HG03342 (cell line): ENCODE measurements at regions not wholly inside any gene's neighbourhood (a gene's known extent, or its start where the extent isn't known, plus 50 kb on each side); places are given as distances from the start of the nearest gene placed in this dataset.

Experiments used
- ATAC-seq: cut with Tn5 transposase; IDR thresholded peaks from one replicate; pipeline ENCODE4 v1.9.1; 2021; ENCODE audit warnings: mild to moderate bottlenecking, moderate library complexity; ENCODE audit not compliant: unreplicated experiment

DNA sequence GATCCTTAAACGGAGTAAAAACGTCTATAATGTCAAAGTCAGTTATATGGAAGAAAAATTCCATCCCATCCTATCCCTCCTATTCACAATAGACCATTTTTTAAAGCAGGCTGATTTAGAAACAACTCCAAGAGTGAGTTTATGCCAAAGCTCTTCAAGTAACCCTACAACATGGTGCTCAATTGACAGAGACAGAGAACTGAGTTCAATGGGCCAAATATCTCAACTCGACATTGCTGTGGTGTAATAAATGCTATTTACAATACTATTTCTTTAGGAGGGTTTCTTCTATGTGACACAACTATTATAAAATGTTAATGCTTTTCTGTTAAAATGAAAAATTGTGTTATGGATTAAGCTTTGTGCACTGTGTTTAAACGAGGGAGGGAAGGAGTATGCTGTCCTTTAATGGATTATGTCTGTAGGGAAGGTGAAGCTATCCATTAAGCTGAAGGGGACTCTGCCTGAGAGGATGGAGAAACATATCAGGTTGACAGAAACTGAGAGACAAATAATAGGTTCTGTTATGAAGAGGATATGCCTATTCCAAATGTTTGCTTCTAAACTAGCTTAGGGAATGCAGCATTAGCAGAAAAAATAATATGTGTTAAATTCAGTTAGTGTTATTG, 362.5 kb upstream of the CHRM3 start:
- ATAC-seq: no peak

GRCh38 chr1:239016337-239016736, 370.0 kb upstream of the CHRM3 start:
- ATAC-seq: no peak

DNA sequence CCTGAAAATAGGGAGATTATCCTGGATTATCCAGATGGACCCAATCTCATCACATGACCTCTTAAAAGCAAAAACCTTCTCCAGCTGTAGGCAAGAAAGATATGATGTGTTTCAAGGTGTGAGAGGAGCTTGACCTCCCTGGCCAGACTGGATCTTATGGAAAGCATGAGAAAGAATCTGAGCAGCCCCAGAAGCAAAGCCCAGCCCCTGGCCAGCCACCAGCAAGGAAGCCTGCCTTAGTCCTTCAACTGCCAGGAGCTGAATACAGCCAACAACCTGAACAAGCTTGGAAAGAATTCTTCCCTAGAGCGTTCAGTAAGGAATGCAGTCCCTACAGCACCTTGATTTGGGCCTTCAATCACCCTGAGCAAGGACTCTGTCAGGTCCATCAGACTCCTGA, 375.0 kb upstream of the CHRM3 start:
- no peak for ATAC-seq

GRCh38 chr1:239008568-239008967, 377.8 kb upstream of the CHRM3 start:
- ATAC-seq: no peak

DNA sequence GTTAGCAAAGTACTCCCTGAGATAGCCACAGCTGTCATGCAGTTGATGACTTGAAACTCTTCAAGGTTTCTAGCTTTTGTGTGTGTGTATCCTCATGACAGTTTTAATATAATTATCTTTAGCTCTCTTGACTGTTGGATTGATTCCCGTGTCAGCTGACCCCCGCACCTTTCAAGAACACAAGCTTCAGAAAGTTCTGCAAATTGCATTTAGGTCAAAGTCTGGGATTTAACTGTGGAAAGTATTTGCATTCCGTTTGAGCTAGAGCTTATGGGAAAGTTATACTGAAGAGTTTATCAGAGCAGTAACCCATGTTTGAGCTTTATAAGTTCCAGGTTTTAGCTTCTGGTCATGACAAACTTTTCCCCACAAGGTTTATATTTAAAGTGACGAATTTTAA, 380.1 kb upstream of the CHRM3 start:
- no peak for ATAC-seq

DNA sequence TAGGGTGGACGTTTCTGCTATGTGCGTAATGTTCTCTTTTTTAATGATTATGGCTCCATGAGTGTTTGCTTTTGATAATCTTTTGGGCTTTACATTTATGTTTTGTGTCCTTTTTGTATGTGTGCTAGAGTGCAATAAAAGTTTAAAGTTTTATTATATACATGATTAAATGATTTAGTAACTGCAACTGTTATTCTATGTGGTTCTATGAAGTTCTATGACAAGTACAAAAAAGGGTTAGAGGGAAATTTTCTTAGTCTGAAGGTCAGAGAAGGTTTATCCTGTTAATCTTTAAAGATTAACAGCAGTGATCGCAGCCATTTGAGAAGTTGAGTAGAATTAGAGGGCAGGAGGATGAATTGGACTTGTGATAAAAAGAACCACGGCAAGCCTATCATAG, 386.4 kb upstream of the CHRM3 start:
- no peak for ATAC-seq

DNA sequence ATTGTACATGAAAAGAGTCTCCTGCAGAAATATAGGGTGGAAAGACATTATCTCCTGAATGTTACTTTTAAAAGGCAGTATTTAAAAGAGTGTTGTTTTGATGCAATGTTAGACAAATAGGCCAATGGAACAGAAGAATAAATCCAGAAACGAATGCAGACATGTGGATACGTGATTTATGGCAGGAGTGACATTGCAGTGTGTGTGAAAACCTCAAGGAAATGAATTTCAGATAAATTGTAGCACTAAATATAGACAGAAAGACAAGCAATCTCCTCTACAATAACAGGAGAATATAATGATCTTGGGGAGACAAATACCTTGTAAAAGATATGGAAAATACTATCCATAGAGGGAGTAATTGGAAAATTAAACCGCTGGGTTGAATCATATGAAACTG, 387.8 kb upstream of the CHRM3 start:
- no peak for ATAC-seq

- ATAC-seq: no peak
Measured at GRCh38 chr1:238991765-238992495, 394.4 kb upstream of the CHRM3 start.

DNA sequence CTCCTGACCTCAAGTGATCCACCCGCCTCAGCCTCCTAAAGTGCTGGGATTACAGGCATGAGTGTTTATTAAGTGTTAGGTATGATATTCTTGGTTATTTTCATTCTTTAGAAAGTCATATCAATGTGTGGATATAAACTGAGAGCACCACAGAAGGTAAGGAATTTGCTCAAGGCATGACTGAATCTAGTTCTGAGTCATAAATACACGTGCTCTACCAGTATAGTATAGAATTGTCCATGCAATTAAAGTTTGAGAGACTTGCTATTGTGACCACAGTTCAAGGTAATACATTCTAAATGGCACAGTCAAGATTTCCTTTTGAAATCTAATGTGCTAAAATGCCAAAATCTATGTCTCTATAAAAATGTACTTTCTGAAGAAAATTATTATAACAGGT, 401.1 kb upstream of the CHRM3 start:
- no peak for ATAC-seq

GRCh38 chr1:238982736-238983135, 403.6 kb upstream of the CHRM3 start:
- ATAC-seq: no peak

- no peak for ATAC-seq
Measured at GRCh38 chr1:238981317-238981933, 404.9 kb upstream of the CHRM3 start.

DNA sequence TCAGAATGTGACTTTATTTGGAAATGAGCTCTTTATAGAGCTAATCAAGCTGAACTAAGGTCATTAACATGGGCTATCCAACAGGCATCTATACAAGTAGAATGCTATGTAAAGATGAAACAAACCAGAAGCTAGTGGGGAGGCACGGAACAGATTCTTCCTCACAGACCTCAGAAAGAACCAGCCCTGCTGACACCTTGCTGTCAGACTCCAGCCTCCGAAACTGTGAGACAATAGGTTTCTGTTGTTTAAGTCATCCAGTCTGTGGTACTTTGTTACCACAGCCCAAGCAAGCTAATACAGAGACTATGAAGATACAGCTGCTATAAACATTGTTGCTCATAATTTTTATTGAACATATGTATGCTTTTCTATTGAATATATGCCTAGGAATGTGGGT, 406.3 kb upstream of the CHRM3 start:
- ATAC-seq: no peak

GRCh38 chr1:238964631-238965030, 421.7 kb upstream of the CHRM3 start:
- no peak for ATAC-seq

DNA sequence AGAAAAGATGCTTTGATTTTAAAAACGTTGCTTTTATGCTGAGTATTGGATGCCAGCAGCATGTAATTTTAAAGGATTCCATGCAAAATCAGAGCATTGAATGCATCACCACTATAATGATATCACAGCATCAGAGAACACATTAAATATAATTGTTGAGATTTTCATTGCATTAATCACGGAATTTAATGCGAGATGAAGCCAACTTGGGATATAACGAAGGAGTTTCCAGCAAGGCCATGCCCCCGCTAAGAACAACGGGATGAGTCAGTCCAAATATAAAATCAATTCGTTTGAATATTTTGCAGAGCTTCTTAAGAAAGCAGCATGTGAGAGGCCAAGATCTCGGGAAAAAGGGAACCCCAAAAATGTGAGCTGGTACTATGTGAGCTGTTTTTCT, 423.4 kb upstream of the CHRM3 start:
- ATAC-seq: no peak

- no peak for ATAC-seq
Measured at GRCh38 chr1:238961790-238962189, 424.6 kb upstream of the CHRM3 start.

DNA sequence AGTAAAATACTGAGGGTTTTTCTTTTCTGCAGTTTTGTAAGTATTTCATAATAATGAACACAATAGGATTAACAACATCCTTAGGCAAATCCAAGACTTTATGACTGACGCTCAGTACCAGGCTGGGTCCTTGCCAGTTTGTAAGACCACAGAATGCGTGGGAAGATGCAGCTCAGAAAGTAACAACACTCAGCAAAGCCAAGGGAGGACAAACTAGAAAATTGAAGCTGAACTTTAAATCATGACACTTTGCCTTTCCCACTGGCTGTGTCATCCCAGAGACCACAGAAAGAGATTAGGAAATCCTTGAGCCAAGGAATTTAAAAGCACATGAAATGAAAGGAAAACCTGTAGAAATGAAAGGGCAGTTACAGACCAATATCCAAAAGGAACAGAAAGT, 426.3 kb upstream of the CHRM3 start:
- no peak for ATAC-seq

DNA sequence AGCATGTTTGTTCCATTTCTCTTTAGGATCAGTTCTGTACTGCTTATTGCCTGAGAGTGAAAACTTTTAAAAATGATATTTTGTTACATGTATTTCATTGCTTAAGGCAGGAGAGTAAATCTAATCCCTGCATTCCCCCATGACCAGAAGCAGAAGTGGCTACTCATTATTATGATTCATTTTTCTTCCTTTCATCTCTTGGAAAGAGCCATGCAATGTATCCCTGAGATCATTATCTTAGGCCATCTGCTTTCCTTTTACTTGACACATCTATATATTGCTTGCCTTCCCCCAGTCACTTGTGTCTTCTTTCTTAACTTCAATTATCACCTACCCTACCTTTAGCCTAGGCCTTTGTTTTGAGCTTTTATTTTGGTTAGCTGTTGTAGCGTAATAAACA, 430.4 kb upstream of the CHRM3 start:
- ATAC-seq: no peak

- ATAC-seq: no peak
Measured at GRCh38 chr1:238954865-238955264, 431.5 kb upstream of the CHRM3 start.

- no peak for ATAC-seq
Measured at GRCh38 chr1:238953448-238954010, 432.8 kb upstream of the CHRM3 start.

GRCh38 chr1:238951809-238952208, 434.6 kb upstream of the CHRM3 start:
- no peak for ATAC-seq

- ATAC-seq: no peak
Measured at GRCh38 chr1:238950784-238951183, 435.6 kb upstream of the CHRM3 start.

GRCh38 chr1:238950017-238950416, 436.4 kb upstream of the CHRM3 start:
- ATAC-seq: no peak
